Ovary (tissue), 3 donors: ENCODE measurements at regions not wholly inside any gene's neighbourhood (a gene's known extent, or its start where the extent isn't known, plus 50 kb on each side); places are given as distances from the start of the nearest gene placed in this dataset.

Source experiments
- EP300 ChIP-seq: sonication (generic); formaldehyde crosslinking; IDR thresholded peaks from one replicate; pipeline ENCODE4 v1.6.1; 2017; ENCODE audit warnings: antibody characterized with exemption
- POLR2A ChIP-seq: fragments of 450-650 bp; IDR thresholded peaks from one replicate; pipeline ENCODE4 v1.6.1; 2017; ENCODE audit warnings: antibody characterized with exemption, mild to moderate bottlenecking, moderate library complexity
- TF ChIP-seq, protein P1 (sequence below), 3 donors: fragments of 450-650 bp in 2 of 3; fragments of 200-600 bp in 1 of 3; IDR thresholded peaks; one replicate each; pipeline versions ENCODE4 v1.5.1 to v1.8.0; 2016 to 2022; ENCODE audit warnings: antibody characterized with exemption in 3 of 3, mild to moderate bottlenecking in 1 of 3
- donor health status: DM: no; HTN: no; CAD: no.

DNA sequence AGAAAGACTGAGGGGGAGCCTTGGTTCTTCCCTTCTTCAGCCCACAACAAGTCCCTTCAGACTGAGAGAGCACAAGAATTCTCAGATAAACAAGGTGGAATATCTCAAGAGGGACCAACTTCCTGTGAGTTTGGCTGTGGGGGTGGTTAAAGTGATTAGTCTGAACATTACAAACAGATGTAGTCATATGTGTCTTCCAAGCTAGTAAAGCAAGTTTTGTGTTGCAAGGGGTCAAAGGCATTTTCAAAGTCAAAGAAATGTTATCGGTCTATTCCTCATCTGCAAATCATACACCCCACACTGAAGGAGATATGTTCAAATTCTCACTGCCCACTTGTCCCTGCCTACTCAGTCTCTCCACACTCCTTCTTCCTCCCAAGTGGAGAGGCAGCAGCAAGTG is 242.5 kb downstream of the FAM43A start:
- TF ChIP-seq POLR2A, result no peak
- TF ChIP-seq, protein P1, sequence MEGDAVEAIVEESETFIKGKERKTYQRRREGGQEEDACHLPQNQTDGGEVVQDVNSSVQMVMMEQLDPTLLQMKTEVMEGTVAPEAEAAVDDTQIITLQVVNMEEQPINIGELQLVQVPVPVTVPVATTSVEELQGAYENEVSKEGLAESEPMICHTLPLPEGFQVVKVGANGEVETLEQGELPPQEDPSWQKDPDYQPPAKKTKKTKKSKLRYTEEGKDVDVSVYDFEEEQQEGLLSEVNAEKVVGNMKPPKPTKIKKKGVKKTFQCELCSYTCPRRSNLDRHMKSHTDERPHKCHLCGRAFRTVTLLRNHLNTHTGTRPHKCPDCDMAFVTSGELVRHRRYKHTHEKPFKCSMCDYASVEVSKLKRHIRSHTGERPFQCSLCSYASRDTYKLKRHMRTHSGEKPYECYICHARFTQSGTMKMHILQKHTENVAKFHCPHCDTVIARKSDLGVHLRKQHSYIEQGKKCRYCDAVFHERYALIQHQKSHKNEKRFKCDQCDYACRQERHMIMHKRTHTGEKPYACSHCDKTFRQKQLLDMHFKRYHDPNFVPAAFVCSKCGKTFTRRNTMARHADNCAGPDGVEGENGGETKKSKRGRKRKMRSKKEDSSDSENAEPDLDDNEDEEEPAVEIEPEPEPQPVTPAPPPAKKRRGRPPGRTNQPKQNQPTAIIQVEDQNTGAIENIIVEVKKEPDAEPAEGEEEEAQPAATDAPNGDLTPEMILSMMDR (IDR thresholded peaks at IDR 0.05), result no peak
- TF ChIP-seq EP300, result no peak
